A549 (cell line): ENCODE measurements at regions not wholly inside any gene's neighbourhood (a gene's known extent, or its start where the extent isn't known, plus 50 kb on each side); places are given as distances from the start of the nearest gene placed in this dataset.

Experiments
- ATAC-seq, 2 experiments: fragments of 200-7000 bp in 1 of 2; fragments of >200 bp in 1 of 2; cut with Nextera tagmentation in 1 of 2; cut with Tn5 transposase in 1 of 2; 3 replicates each; pipeline versions ENCODE4 v1.8.0 to v1.9.1; 2018 to 2020; ENCODE audit warnings: mild to moderate bottlenecking in 1 of 2, moderate library complexity in 1 of 2
- CTCF ChIA-PET: fragments of 300-600 bp; sonication (Branson Sonifier 250); formaldehyde crosslinking; extraction: SDS; loops from one replicate; lab custom pipeline; 2021; ENCODE audit warnings: antibody characterized with exemption, inconsistent platforms; lab: Yijun Ruan, JAX
- POLR2A ChIA-PET: fragments of 350-600 bp; formaldehyde crosslinking; extraction: SDS; loops from one replicate; lab custom pipeline; 2021; ENCODE audit warnings: antibody characterized with exemption, inconsistent platforms; lab: Yijun Ruan, JAX
- DNase-seq, 2 experiments: peaks; one replicate each; pipeline versions ENCODE4 v3.0.0 to v3.0.0-alpha.2; 2011 to 2016; ENCODE audit warnings: low read depth in 1 of 2, low spot score in 1 of 2
- FAIRE-seq: peaks from 2 replicates; lab custom pipeline; 2011; peaks lifted over from hg19 to GRCh38; lab: Jason Lieb, UNC
- H3K27ac ChIP-seq, 2 experiments: fragments of >200 bp; sonication (Bioruptor Twin); formaldehyde crosslinking; 3 replicates each; pipeline ENCODE4 v1.5.1; 2016 to 2017
- H3K4me1 ChIP-seq: fragments of >200 bp; sonication (Bioruptor Twin); formaldehyde crosslinking; 3 replicates; pipeline ENCODE4 v1.6.1; 2016
- H3K4me2 ChIP-seq: fragments of >200 bp; sonication (Bioruptor Twin); formaldehyde crosslinking; 3 replicates; pipeline ENCODE4 v1.6.1; 2016
- H3K4me3 ChIP-seq: fragments of >200 bp; sonication (Bioruptor Twin); formaldehyde crosslinking; 3 replicates; pipeline ENCODE4 v1.5.1; 2016
- H3K9me3 ChIP-seq: fragments of >200 bp; sonication (Bioruptor Twin); formaldehyde crosslinking; 3 replicates; pipeline ENCODE4 v1.6.1; 2016
- BCL3 ChIP-seq: fragments of >200 bp; sonication (Bioruptor Twin); formaldehyde crosslinking; IDR thresholded peaks from 3 replicates; pipeline ENCODE4 v1.6.1; 2016
- BHLHE40 ChIP-seq: IDR thresholded peaks from 2 replicates; pipeline ENCODE4 v1.6.1; 2012; ENCODE audit warnings: low read depth, low read length, inconsistent platforms
- CBX2 ChIP-seq: fragments of 200-600 bp; sonication (generic); IDR thresholded peaks from 2 replicates; pipeline ENCODE4 v1.6.1; 2016; ENCODE audit warnings: low read depth, mild to moderate bottlenecking, borderline replicate concordance
- CHD2 ChIP-seq: fragments of 150-350 bp; IDR thresholded peaks from 2 replicates; pipeline ENCODE4 v1.6.1; 2014; ENCODE audit warnings: low read length; ENCODE audit not compliant: partially characterized antibody
- CTCF ChIP-seq: fragments of >200 bp; sonication (Bioruptor Twin); formaldehyde crosslinking; IDR thresholded peaks from 3 replicates; pipeline ENCODE4 v1.5.1; 2016
- ESRRA ChIP-seq: fragments of 150-350 bp; IDR thresholded peaks from 2 replicates; pipeline ENCODE4 v1.6.1; 2014; ENCODE audit warnings: mild to moderate bottlenecking, low read length, borderline replicate concordance
- FOSB ChIP-seq: fragments of 250-450 bp; sonication (Bioruptor Pico); IDR thresholded peaks from 2 replicates; pipeline ENCODE4 v1.5.0; 2020; ENCODE audit warnings: mild to moderate bottlenecking, moderate library complexity
- GATA3 ChIP-seq: IDR thresholded peaks from 2 replicates; pipeline ENCODE4 v1.6.1; 2012; ENCODE audit warnings: borderline replicate concordance
- HEYL ChIP-seq: fragments of 250-450 bp; sonication (Bioruptor Pico); IDR thresholded peaks from 2 replicates; pipeline ENCODE4 v1.8.0; 2021; ENCODE audit warnings: mild to moderate bottlenecking, moderate library complexity
- JUN ChIP-seq, 2 experiments: fragments of >200 bp; sonication (Bioruptor Twin); formaldehyde crosslinking; IDR thresholded peaks; 2 replicates in 1 of 2; 3 replicates in 1 of 2; pipeline ENCODE4 v1.6.1; 2016 to 2017
- MAX ChIP-seq: IDR thresholded peaks from 2 replicates; pipeline ENCODE4 v1.6.1; 2012
- NPAS2 ChIP-seq: fragments of 250-450 bp; sonication (Bioruptor Pico); IDR thresholded peaks from 2 replicates; pipeline ENCODE4 v1.8.0; 2022; ENCODE audit warnings: mild to moderate bottlenecking, moderate library complexity, borderline replicate concordance
- PHF8 ChIP-seq: fragments of 200-600 bp; sonication (generic); IDR thresholded peaks from 2 replicates; pipeline ENCODE4 v1.6.1; 2016; ENCODE audit warnings: low read depth, mild to moderate bottlenecking, antibody characterized with exemption, moderate library complexity, borderline replicate concordance
- RAD21 ChIP-seq, 2 experiments: fragments of >200 bp in 1 of 2; sonication (Bioruptor Twin) in 1 of 2; formaldehyde crosslinking in 1 of 2; IDR thresholded peaks in 1 of 2; conservative IDR thresholded peaks in 1 of 2; 2 replicates in 1 of 2; 3 replicates in 1 of 2; pipeline ENCODE4 v1.6.1; 2012 to 2018; ENCODE audit warnings: inconsistent platforms in 1 of 2
- REST ChIP-seq: fragments of 200-600 bp; sonication (generic); IDR thresholded peaks from 2 replicates; pipeline ENCODE4 v1.6.1; 2016; ENCODE audit warnings: antibody characterized with exemption, mild to moderate bottlenecking, moderate library complexity
- SMC3 ChIP-seq: fragments of >200 bp; sonication (Bioruptor Twin); formaldehyde crosslinking; IDR thresholded peaks from 3 replicates; pipeline ENCODE4 v1.6.1; 2018; ENCODE audit warnings: inconsistent platforms
- TFCP2L1 ChIP-seq: fragments of 250-450 bp; sonication (Bioruptor Pico); IDR thresholded peaks from 2 replicates; pipeline ENCODE4 v1.5.0; 2021; ENCODE audit warnings: mild to moderate bottlenecking
- TP53 ChIP-seq: fragments of 250-450 bp; sonication (Bioruptor Pico); IDR thresholded peaks from 2 replicates; pipeline ENCODE4 v1.5.0; 2021; ENCODE audit warnings: mild to moderate bottlenecking, moderate library complexity
- ZC3H11A ChIP-seq: fragments of 450-650 bp; IDR thresholded peaks from 2 replicates; pipeline ENCODE4 v1.6.1; 2014; ENCODE audit warnings: antibody characterized with exemption, mild to moderate bottlenecking
- WGBS: methylation state at CpG from one replicate; pipeline ENCODE4 v1.1.6; 2017; ENCODE audit errors: missing lambda C conversion rate; 5-methylcytosine and 5-hydroxymethylcytosine counted together

- WGBS = 64% methylated on average over 6 of the region's 6 CpGs
- DNase-seq = peak in 1 of 2 experiments; percentile 50
- H3K4me2 ChIP-seq = no peak overlapping the region
- no peak overlapping the region for H3K4me3 ChIP-seq
- peak overlapping the region in 1 of 2 experiments; percentile 55; a peak in 1 of 6 replicates for H3K27ac ChIP-seq
- FAIRE-seq = peak; percentile 18
- ATAC-seq = peak; percentile 75 to 91
- no peaks in the 10 kb centered on the region for H3K9me3 ChIP-seq
- CTCF ChIA-PET = interaction anchor here (0.9 to 1.8 kb wide), 2 partner anchors 11 to 34 kb away, joined by 4 to 6 read pairs; no protein-coding TSS in a partner anchor
- peaks cover 10% of the 10 kb centered on the region; the same call in 1 of the 3 replicates for H3K4me1 ChIP-seq
- TF ChIP-seq CTCF (peak; percentile 21; the same call in 1 of the 3 replicates), SMC3 (peak; percentile 37; the same call in 1 of the 3 replicates), MAX (no peak), RAD21 (conservative IDR thresholded peaks at IDR 0.05 in 1 of 2, IDR thresholded peaks at IDR 0.05 in 1 of 2) (peak; percentile 25 to 62; a peak in 3 of 5 replicates), PHF8 (no peak)
- POLR2A ChIA-PET = no interaction called here
Measured at GRCh38 chr2:62423235-62423634, 82.8 kb downstream of the TMEM17 start.

- CTCF ChIA-PET = interaction anchor here (0.6 to 10.3 kb wide), 4 partner anchors 422 to 499 kb away, joined by 3 to 127 read pairs (median 4); no protein-coding TSS in a partner anchor
- WGBS = 68% methylated on average over 2 of the region's 2 CpGs
- Histone ChIP-seq H3K4me1 (peaks cover 13% of the 10 kb centered on the region), H3K4me2 (no peak overlapping the region), H3K27ac (peak overlapping the region in 1 of 2 experiments; percentile 9; a peak in 1 of 6 replicates), H3K4me3 (no peak overlapping the region)
- DNase-seq (no peak), FAIRE-seq (no peak)
- POLR2A ChIA-PET = no interaction called here
- TF ChIP-seq TFCP2L1 (CRISPR knock-in tag) (no peak), CHD2 (no peak), FOSB (no peak), ESRRA (no peak)
- TF ChIP-seq, all 56 proteins: peak for 0
- ATAC-seq = no peak
- no peaks in the 10 kb centered on the region for H3K9me3 ChIP-seq
Measured at GRCh38 chr2:62415518-62415917, 90.5 kb downstream of the TMEM17 start.

GRCh38 chr2:62415019-62415431 is 91.0 kb downstream of the TMEM17 start:
- DNase-seq = no peak
- CTCF ChIA-PET = interaction anchor here (0.6 to 10.3 kb wide), 3 partner anchors 12 to 421 kb away, joined by 3 to 127 read pairs (median 37); no protein-coding TSS in a partner anchor
- TF ChIP-seq BCL3 (no peak), NPAS2 (CRISPR knock-in tag) (no peak)
- H3K9me3 ChIP-seq = no peaks in the 10 kb centered on the region
- no peak overlapping the region for H3K4me2 ChIP-seq
- FAIRE-seq = no peak
- H3K4me1 ChIP-seq = peaks cover 13% of the 10 kb centered on the region
- POLR2A ChIA-PET = no interaction called here
- no peak overlapping the region for H3K4me3 ChIP-seq
- ATAC-seq = no peak
- WGBS = 94% methylated on average over 4 of the region's 4 CpGs
- peak overlapping the region in 1 of 2 experiments; percentile 9; a peak in 1 of 6 replicates for H3K27ac ChIP-seq

GRCh38 chr2:62413116-62413663 is 92.8 kb downstream of the TMEM17 start:
- H3K4me1 ChIP-seq = peaks cover 13% of the 10 kb centered on the region
- no peaks in the 10 kb centered on the region for H3K9me3 ChIP-seq
- ChIA-PET CTCF (interaction anchor here (0.6 to 10.3 kb wide), 19 partner anchors 10 to 503 kb away, joined by 3 to 127 read pairs (median 4); no protein-coding TSS in a partner anchor), POLR2A (no interaction called here)
- H3K4me2 ChIP-seq = no peak overlapping the region
- no peak overlapping the region for H3K4me3 ChIP-seq
- no peak for FAIRE-seq
- WGBS = 67% methylated on average over 7 of the region's 7 CpGs
- no peak for ATAC-seq
- no peak overlapping the region for H3K27ac ChIP-seq
- no peak for DNase-seq
- no peak for TF ChIP-seq TP53 (CRISPR knock-in tag)
- TF ChIP-seq BHLHE40 = no peak
- TF ChIP-seq FOSB = no peak
- no peak for TF ChIP-seq REST
- TF ChIP-seq CTCF = no peak
- TF ChIP-seq ESRRA = no peak
- TF ChIP-seq HEYL = no peak
- TF ChIP-seq GATA3 = no peak
- TF ChIP-seq CBX2 = no peak
- TF ChIP-seq JUN (IDR thresholded peaks at IDR 0.05) = no peak
- no peak for TF ChIP-seq ZC3H11A
- TF ChIP-seq CHD2 = no peak
